AG04450 (cell line): ENCODE measurements at regions not wholly inside any gene's neighbourhood (a gene's known extent, or its start where the extent isn't known, plus 50 kb on each side); places are given as distances from the start of the nearest gene placed in this dataset.

Experiments used
- CTCF ChIA-PET: fragments of 300-600, 350-600 bp; formaldehyde crosslinking; extraction: SDS; loops from one replicate; lab custom pipeline; 2022; ENCODE audit warnings: antibody characterized with exemption, inconsistent platforms; lab: Charles Lee
- POLR2A ChIA-PET: fragments of 350-600 bp; formaldehyde crosslinking; extraction: SDS; loops from one replicate; lab custom pipeline; 2021; ENCODE audit warnings: antibody characterized with exemption, inconsistent platforms; lab: Yijun Ruan, JAX
- DNase-seq: peaks from one replicate; pipeline ENCODE4 v3.0.0-alpha.2; 2011; ENCODE audit warnings: low read depth, low spot score
- H3K27ac ChIP-seq: one replicate; pipeline ENCODE4 v1.5.1; 2012; ENCODE audit warnings: low read depth, low read length, control low read depth
- H3K27me3 ChIP-seq: one replicate; pipeline ENCODE4 v1.6.0; 2012; ENCODE audit warnings: low read length; ENCODE audit not compliant: control insufficient read depth, insufficient read depth
- H3K4me3 ChIP-seq: 2 replicates; pipeline ENCODE4 v1.5.1; 2011; ENCODE audit warnings: mild to moderate bottlenecking, low read depth, low read length, control low read depth
- H3K9me3 ChIP-seq: 2 replicates; pipeline ENCODE4 v1.5.1; 2012; ENCODE audit warnings: low read length; ENCODE audit not compliant: control insufficient read depth, insufficient read depth
- TF ChIP-seq, protein P1 (sequence below): IDR thresholded peaks from 2 replicates; pipeline ENCODE4 v1.5.1; 2011; ENCODE audit warnings: low read depth, low read length, control low read depth, inconsistent platforms

DNA sequence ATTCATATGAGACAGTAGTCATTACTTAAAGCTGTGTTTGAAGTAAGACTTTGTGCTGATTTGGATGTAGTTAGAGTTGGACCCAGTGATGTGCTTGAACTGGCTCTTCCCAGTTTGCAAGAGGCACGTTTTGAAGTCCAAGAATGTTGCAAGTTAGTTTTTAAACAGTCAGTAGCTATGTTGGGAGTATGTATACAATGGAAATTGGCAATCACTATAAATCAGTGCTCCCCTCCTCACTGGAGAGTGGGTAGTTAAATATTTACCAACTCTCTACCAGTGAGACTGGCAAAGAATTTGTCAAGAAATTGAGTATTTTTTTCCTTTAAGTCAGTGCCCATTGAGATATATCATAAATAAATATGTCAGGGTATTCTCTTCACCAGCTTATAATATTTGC lies 191.9 kb upstream of the SPRY1 start:
- POLR2A ChIA-PET, result no interaction called here
- Histone ChIP-seq H3K27me3 (no peaks in the 10 kb centered on the region), H3K27ac (no peak overlapping the region), H3K4me3 (no peak overlapping the region), H3K9me3 (no peaks in the 10 kb centered on the region)
- CTCF ChIA-PET, result no interaction called here
- no peak for DNase-seq
- TF ChIP-seq, protein P1, sequence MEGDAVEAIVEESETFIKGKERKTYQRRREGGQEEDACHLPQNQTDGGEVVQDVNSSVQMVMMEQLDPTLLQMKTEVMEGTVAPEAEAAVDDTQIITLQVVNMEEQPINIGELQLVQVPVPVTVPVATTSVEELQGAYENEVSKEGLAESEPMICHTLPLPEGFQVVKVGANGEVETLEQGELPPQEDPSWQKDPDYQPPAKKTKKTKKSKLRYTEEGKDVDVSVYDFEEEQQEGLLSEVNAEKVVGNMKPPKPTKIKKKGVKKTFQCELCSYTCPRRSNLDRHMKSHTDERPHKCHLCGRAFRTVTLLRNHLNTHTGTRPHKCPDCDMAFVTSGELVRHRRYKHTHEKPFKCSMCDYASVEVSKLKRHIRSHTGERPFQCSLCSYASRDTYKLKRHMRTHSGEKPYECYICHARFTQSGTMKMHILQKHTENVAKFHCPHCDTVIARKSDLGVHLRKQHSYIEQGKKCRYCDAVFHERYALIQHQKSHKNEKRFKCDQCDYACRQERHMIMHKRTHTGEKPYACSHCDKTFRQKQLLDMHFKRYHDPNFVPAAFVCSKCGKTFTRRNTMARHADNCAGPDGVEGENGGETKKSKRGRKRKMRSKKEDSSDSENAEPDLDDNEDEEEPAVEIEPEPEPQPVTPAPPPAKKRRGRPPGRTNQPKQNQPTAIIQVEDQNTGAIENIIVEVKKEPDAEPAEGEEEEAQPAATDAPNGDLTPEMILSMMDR, result no peak

DNA sequence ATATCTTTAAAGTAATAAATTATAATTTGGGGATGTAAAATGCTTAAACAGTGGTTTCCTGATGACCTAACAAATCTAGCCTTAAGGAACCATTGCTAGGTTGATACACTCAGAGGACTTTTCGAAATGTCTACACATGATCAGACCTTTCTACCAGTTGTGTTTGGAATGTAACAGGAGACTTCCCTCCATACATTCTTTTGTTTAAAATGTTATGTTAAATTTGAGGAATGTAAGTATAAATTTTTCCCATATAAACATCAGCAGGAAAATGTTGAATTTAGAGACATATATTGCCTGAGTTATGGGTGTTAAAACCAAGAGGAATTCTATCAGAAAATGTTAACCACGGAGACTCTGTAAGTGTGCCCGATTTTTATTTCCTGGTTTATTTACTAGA lies 190.6 kb upstream of the SPRY1 start:
- CTCF ChIA-PET, result no interaction called here
- no peaks in the 10 kb centered on the region for H3K27me3 ChIP-seq
- H3K27ac ChIP-seq, result no peak overlapping the region
- no peak for DNase-seq
- TF ChIP-seq, protein P1, result no peak
- POLR2A ChIA-PET, result no interaction called here
- no peak overlapping the region for H3K4me3 ChIP-seq
- no peaks in the 10 kb centered on the region for H3K9me3 ChIP-seq

DNA sequence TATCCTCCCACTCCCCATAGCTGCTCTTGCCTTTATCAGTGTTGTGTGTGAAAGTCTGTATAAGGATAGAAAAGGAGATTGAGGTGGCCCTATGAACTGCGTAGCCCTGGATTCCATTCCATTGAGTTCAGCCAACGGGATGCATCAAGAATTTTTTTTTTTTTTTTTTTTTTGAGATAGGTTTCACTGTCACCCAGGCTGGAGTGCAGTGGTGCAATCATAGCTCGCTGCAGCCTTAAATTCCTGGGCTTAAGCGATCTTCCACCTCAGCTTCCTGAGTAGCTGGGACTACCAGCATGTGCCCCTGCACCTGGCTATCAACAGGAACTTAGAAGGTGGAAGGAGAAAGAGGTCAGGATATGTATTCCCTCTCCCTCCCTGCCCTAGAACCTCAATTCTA lies 187.2 kb upstream of the SPRY1 start:
- ChIA-PET POLR2A (interaction anchor here (0.7 kb wide), 1 partner anchor 33 kb away, joined by 5 read pairs; no protein-coding TSS in a partner anchor), CTCF (no interaction called here)
- TF ChIP-seq, protein P1, result no peak
- Histone ChIP-seq H3K4me3 (no peak overlapping the region), H3K27me3 (no peaks in the 10 kb centered on the region), H3K27ac (no peak overlapping the region), H3K9me3 (no peaks in the 10 kb centered on the region)
- no peak for DNase-seq

DNA sequence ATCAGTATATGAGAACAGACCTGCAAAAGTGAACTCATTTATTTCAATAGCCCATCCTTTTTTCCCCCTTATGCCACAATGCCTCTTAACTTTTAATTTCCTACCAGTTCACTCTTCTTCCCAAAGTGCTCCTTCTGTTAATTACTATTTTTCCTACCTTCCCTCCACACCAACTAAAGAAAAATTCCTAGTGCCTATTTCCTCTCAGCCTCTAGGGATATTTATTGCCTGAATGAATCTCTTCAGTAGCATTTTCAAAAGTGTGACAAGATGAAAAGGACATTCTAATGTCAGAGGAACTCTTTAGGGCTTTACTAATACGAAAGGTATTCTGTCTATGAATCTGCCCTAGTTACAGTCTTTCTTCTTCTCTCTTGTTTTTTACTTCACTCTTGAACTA lies 181.1 kb upstream of the SPRY1 start:
- Histone ChIP-seq H3K27ac (no peak overlapping the region), H3K4me3 (no peak overlapping the region), H3K27me3 (no peaks in the 10 kb centered on the region), H3K9me3 (no peaks in the 10 kb centered on the region)
- TF ChIP-seq, protein P1, result no peak
- POLR2A ChIA-PET, result no interaction called here
- CTCF ChIA-PET, result no interaction called here
- no peak for DNase-seq

DNA sequence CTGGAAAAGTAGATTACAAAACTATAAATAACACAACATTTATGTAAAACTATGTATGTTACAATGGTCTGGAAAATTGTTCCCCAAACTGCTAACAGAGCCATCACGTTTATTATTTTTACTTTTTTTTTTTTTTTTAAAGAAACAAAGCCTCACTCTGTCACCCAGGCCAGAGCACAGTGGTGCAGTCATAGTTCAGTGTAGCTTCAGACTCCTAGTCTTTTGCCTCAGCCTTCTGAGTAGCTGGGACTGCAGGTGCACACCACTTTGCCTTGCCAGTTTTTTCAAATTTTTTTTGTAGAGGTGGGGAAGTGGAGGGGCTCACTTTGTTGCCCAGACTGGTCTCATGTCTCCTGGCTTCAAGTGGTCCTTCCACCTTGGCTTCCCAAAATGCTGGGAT lies 180.1 kb upstream of the SPRY1 start:
- no peaks in the 10 kb centered on the region for H3K9me3 ChIP-seq

More for the DNA sequence above, 180.1 kb upstream of the SPRY1 start:
- TF ChIP-seq, protein P1, result no peak
- no peak overlapping the region for H3K4me3 ChIP-seq
- ChIA-PET CTCF (no interaction called here), POLR2A (no interaction called here)
- no peak for DNase-seq
- no peak overlapping the region for H3K27ac ChIP-seq
- no peaks in the 10 kb centered on the region for H3K27me3 ChIP-seq
